ENCODE measurements at regions not wholly inside any gene's neighbourhood (a gene's known extent, or its start where the extent isn't known, plus 50 kb on each side); places are given as distances from the start of the nearest gene placed in this dataset.

- intact Hi-C loops (cut with DNase I): no loop called here
- no peak overlapping the region for H3K27ac ChIP-seq
- H3K4me3 ChIP-seq: no peak overlapping the region
- no peaks in the 10 kb centered on the region for H3K9me3 ChIP-seq
- TF ChIP-seq CTCF (IDR thresholded peaks at IDR 0.05): no peak
- DNase-seq (no peak), FAIRE-seq (no peak), ATAC-seq (no peak)
- H3K27me3 ChIP-seq: no peaks in the 10 kb centered on the region
- H3K4me1 ChIP-seq: no peaks in the 10 kb centered on the region
- H3K36me3 ChIP-seq: no peaks in the 10 kb centered on the region
These were observed 364.9 kb downstream of the NR2F2 start for GRCh38 chr15:96695426-96695825.

- no peak overlapping the region for H3K4me3 ChIP-seq
- DNase-seq (no peak), FAIRE-seq (no peak), ATAC-seq (no peak)
- H3K4me1 ChIP-seq: no peaks in the 10 kb centered on the region
- peaks cover 0 to 3% (median 0%) of the 10 kb centered on the region in 4 donors for H3K27me3 ChIP-seq
- H3K27ac ChIP-seq: no peak overlapping the region
- no peaks in the 10 kb centered on the region for H3K9me3 ChIP-seq
- 61 to 68% methylated on average over 3 of the region's 3 CpGs for whole genome bisulfite sequencing, 2 donors
- no peaks in the 10 kb centered on the region for H3K36me3 ChIP-seq
- intact Hi-C loops (cut with DNase I): no loop called here
- no peak for TF ChIP-seq CTCF (IDR thresholded peaks at IDR 0.05)
These were observed 369.4 kb downstream of the NR2F2 start for GRCh38 chr15:96699871-96700401.

- DNase-seq (no peak), ATAC-seq (no peak), FAIRE-seq (no peak)
- no peak for TF ChIP-seq CTCF (IDR thresholded peaks at IDR 0.05)
- no peaks in the 10 kb centered on the region for H3K9me3 ChIP-seq
- intact Hi-C loops (cut with DNase I): no loop called here
- H3K36me3 ChIP-seq: no peaks in the 10 kb centered on the region
- peaks cover 0 to 3% (median 0%) of the 10 kb centered on the region in 4 donors for H3K27me3 ChIP-seq
- 66 to 70% methylated on average over 2 of the region's 2 CpGs for WGBS, 2 donors
- no peak overlapping the region for H3K27ac ChIP-seq
- H3K4me1 ChIP-seq: no peaks in the 10 kb centered on the region
- H3K4me3 ChIP-seq: no peak overlapping the region
These were observed 370.1 kb downstream of the NR2F2 start for GRCh38 chr15:96700555-96700954.

- no peak for TF ChIP-seq CTCF (IDR thresholded peaks at IDR 0.05)
- no peaks in the 10 kb centered on the region for H3K36me3 ChIP-seq
- peaks cover 0 to 6% (median 3%) of the 10 kb centered on the region in 4 donors for H3K27me3 ChIP-seq
- no peak for FAIRE-seq
- H3K4me1 ChIP-seq: no peaks in the 10 kb centered on the region
- intact Hi-C loops (cut with DNase I): no loop called here
- no peak overlapping the region for H3K27ac ChIP-seq
- no peaks in the 10 kb centered on the region for H3K9me3 ChIP-seq
- WGBS, 2 donors: 56 to 57% methylated on average over 2 of the region's 2 CpGs
- H3K4me3 ChIP-seq: no peak overlapping the region
- no peak for ATAC-seq
- DNase-seq: no peak
These were observed 370.9 kb downstream of the NR2F2 start for GRCh38 chr15:96701443-96701842.

- Histone ChIP-seq H3K4me3 (no peak overlapping the region), H3K9me3 (no peaks in the 10 kb centered on the region), H3K36me3 (no peaks in the 10 kb centered on the region), H3K27ac (no peak overlapping the region), H3K27me3 (peaks cover 0 to 6% (median 3%) of the 10 kb centered on the region in 4 donors), H3K4me1 (no peaks in the 10 kb centered on the region)
- ATAC-seq (no peak), FAIRE-seq (no peak), DNase-seq (no peak)
- intact Hi-C loops (cut with DNase I): no loop called here
- 33 to 43% methylated on average over 2 of the region's 2 CpGs for WGBS, 2 donors
- no peak for TF ChIP-seq CTCF (IDR thresholded peaks at IDR 0.05)
These were observed 371.4 kb downstream of the NR2F2 start for GRCh38 chr15:96701877-96702276.
